Body of pancreas (tissue), 4 donors: ENCODE measurements at regions not wholly inside any gene's neighbourhood (a gene's known extent, or its start where the extent isn't known, plus 50 kb on each side); places are given as distances from the start of the nearest gene placed in this dataset.

Experiments
- ATAC-seq: fragments of 150-250 bp; one replicate; pipeline ENCODE4 v1.9.1; 2016
- DNase-seq, 4 donors: peaks; one replicate each; pipeline ENCODE4 v3.0.0-alpha.2; 2019
- H3K27ac ChIP-seq, 4 donors: fragments of 200-600 bp; sonication (generic); 1 replicate in 3 of 4; 2 replicates in 1 of 4; pipeline versions ENCODE4 v1.5.1 to v1.6.1; 2016 to 2019; ENCODE audit warnings: mild to moderate bottlenecking in 1 of 4, mixed read lengths in 1 of 4, moderate library complexity in 1 of 4
- H3K27me3 ChIP-seq, 2 donors: fragments of 200-600 bp; sonication (generic); one replicate each; pipeline ENCODE4 v1.6.0; 2016; ENCODE audit warnings: mild to moderate bottlenecking in 1 of 2
- H3K36me3 ChIP-seq, 2 donors: fragments of 200-600 bp; sonication (generic); replicated peaks in 1 of 2; 2 replicates each; pipeline ENCODE4 v1.5.1; 2016; ENCODE audit warnings: low read depth in 2 of 2; ENCODE audit not compliant: insufficient read depth in 1 of 2
- H3K4me1 ChIP-seq: fragments of 200-600 bp; sonication (generic); one replicate; pipeline ENCODE4 v1.6.0; 2016
- H3K4me3 ChIP-seq, 2 donors: fragments of 200-600 bp; sonication (generic); 1 replicate in 1 of 2; 2 replicates in 1 of 2; pipeline ENCODE4 v1.5.1; 2016 to 2019
- H3K9me3 ChIP-seq, 3 donors: fragments of 200-600 bp; sonication (generic); 1 replicate in 2 of 3; 2 replicates in 1 of 3; pipeline ENCODE4 v1.5.1; 2016
- POLR2A ChIP-seq, 3 donors: fragments of 450-650 bp; IDR thresholded peaks; one replicate each; pipeline ENCODE4 v1.6.1; 2016; ENCODE audit warnings: antibody characterized with exemption in 3 of 3, mild to moderate bottlenecking in 2 of 3
- WGBS, 2 donors: methylation state at CpG; one replicate each; pipeline ENCODE4 v1.1.5; 2017; 5-methylcytosine and 5-hydroxymethylcytosine counted together
- intact Hi-C: fragments of 100-400 bp; cut with DNase I; formaldehyde crosslinking; loops from one replicate; pipeline ENCODE4 v1.15.1; 2023
- TF ChIP-seq, protein P1 (sequence below), 7 experiments: fragments of 450-650 bp in 4 of 7; fragments of 200-600 bp in 3 of 7; sonication (generic) in 3 of 7; IDR thresholded peaks; one replicate each; pipeline ENCODE4 v1.5.1; 2016 to 2019; ENCODE audit warnings: antibody characterized with exemption in 7 of 7

- DNase-seq (no peak), ATAC-seq (no peak)
- no peak overlapping the region for H3K4me3 ChIP-seq
- intact Hi-C loops, result no loop called here
- H3K9me3 ChIP-seq, result no peaks in the 10 kb centered on the region
- WGBS, 2 donors, result 48 to 57% methylated on average over 2 of the region's 2 CpGs
- H3K4me1 ChIP-seq, result no peaks in the 10 kb centered on the region
- H3K27me3 ChIP-seq, result no peaks in the 10 kb centered on the region
- no peaks in the 10 kb centered on the region for H3K36me3 ChIP-seq
- no peak for TF ChIP-seq POLR2A (IDR thresholded peaks at IDR 0.05)
- TF ChIP-seq, protein P1, sequence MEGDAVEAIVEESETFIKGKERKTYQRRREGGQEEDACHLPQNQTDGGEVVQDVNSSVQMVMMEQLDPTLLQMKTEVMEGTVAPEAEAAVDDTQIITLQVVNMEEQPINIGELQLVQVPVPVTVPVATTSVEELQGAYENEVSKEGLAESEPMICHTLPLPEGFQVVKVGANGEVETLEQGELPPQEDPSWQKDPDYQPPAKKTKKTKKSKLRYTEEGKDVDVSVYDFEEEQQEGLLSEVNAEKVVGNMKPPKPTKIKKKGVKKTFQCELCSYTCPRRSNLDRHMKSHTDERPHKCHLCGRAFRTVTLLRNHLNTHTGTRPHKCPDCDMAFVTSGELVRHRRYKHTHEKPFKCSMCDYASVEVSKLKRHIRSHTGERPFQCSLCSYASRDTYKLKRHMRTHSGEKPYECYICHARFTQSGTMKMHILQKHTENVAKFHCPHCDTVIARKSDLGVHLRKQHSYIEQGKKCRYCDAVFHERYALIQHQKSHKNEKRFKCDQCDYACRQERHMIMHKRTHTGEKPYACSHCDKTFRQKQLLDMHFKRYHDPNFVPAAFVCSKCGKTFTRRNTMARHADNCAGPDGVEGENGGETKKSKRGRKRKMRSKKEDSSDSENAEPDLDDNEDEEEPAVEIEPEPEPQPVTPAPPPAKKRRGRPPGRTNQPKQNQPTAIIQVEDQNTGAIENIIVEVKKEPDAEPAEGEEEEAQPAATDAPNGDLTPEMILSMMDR (IDR thresholded peaks at IDR 0.05), result no peak
- no peak overlapping the region for H3K27ac ChIP-seq
These were observed 459.4 kb upstream of the SGCD start for GRCh38 chr5:155867522-155868088.

- TF ChIP-seq, protein P1 (IDR thresholded peaks at IDR 0.05), result no peak
- TF ChIP-seq POLR2A (IDR thresholded peaks at IDR 0.05), result no peak
- Histone ChIP-seq H3K27me3 (no peaks in the 10 kb centered on the region), H3K4me1 (no peaks in the 10 kb centered on the region), H3K27ac (no peak overlapping the region), H3K4me3 (no peak overlapping the region), H3K36me3 (no peaks in the 10 kb centered on the region), H3K9me3 (no peaks in the 10 kb centered on the region)
- intact Hi-C loops, result no loop called here
- DNase-seq, result no peak
- WGBS, 2 donors, result 21 to 22% methylated on average over 7 of the region's 7 CpGs
- no peak for ATAC-seq
These were observed 456.3 kb upstream of the SGCD start for GRCh38 chr5:155870636-155871035.

GRCh38 chr5:155871623-155872022, 455.3 kb upstream of the SGCD start:
- Histone ChIP-seq H3K27me3 (no peaks in the 10 kb centered on the region), H3K36me3 (no peaks in the 10 kb centered on the region), H3K4me3 (no peak overlapping the region), H3K9me3 (no peaks in the 10 kb centered on the region), H3K4me1 (no peaks in the 10 kb centered on the region), H3K27ac (no peak overlapping the region)
- TF ChIP-seq POLR2A (IDR thresholded peaks at IDR 0.05), result no peak
- TF ChIP-seq, protein P1 (IDR thresholded peaks at IDR 0.05), result no peak
- DNase-seq (no peak), ATAC-seq (no peak)
- WGBS, 2 donors, result 27 to 28% methylated on average over 2 of the region's 2 CpGs
- intact Hi-C loops, result no loop called here

- no peak for DNase-seq
- ATAC-seq, result no peak
- Histone ChIP-seq H3K36me3 (no peaks in the 10 kb centered on the region), H3K27ac (no peak overlapping the region), H3K9me3 (no peaks in the 10 kb centered on the region), H3K4me3 (no peak overlapping the region), H3K4me1 (no peaks in the 10 kb centered on the region), H3K27me3 (no peaks in the 10 kb centered on the region)
- intact Hi-C loops, result no loop called here
- WGBS, 2 donors, result 58 to 62% methylated on average over 4 of the region's 4 CpGs
- TF ChIP-seq, protein P1 (IDR thresholded peaks at IDR 0.05), result no peak
These were observed 454.2 kb upstream of the SGCD start for GRCh38 chr5:155872629-155873220.

- ATAC-seq (no peak), DNase-seq (no peak)
- H3K27me3 ChIP-seq, result no peaks in the 10 kb centered on the region
- no peaks in the 10 kb centered on the region for H3K4me1 ChIP-seq
- WGBS, 2 donors, result 64 to 66% methylated on average over 6 of the region's 6 CpGs
- H3K4me3 ChIP-seq, result no peak overlapping the region
- intact Hi-C loops, result no loop called here
- H3K27ac ChIP-seq, result no peak overlapping the region
- no peaks in the 10 kb centered on the region for H3K9me3 ChIP-seq
- H3K36me3 ChIP-seq, result no peaks in the 10 kb centered on the region
- no peak for TF ChIP-seq POLR2A (IDR thresholded peaks at IDR 0.05)
- TF ChIP-seq, protein P1 (IDR thresholded peaks at IDR 0.05), result no peak
These were observed 447.9 kb upstream of the SGCD start for GRCh38 chr5:155878991-155879575.
